Non-pigmented ciliary epithelial cell (primary cell): ENCODE measurements at regions not wholly inside any gene's neighbourhood (a gene's known extent, or its start where the extent isn't known, plus 50 kb on each side); places are given as distances from the start of the nearest gene placed in this dataset.
A peak's percentile ranks its signal among the peaks of the same experiment; 100 is the strongest.

Experiments
- DNase-seq: peaks from one replicate; pipeline ENCODE4 v3.0.0-alpha.2; 2010; ENCODE audit warnings: low read depth

DNA sequence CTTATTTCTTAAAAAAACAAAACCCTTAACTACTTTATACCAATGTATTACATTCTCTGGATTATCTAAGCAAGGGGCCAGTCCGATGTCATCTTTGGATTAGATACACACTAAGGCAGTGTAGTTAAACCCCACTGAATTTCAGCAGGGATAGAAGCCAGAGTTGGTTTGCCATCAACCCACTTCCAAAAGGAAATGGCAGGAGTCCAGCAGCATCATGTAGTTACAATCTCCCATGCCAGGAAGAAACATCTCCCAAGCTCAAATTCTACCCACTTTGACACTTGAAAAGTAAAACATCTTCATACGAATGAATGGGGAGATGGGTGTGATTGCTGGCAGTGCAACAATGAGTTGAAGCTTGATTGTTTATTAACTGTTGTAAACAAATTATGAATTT is 203.5 kb upstream of the PLXNC1 start:
- DNase-seq: no peak

GRCh38 chr12:93946542-93947150 is 201.7 kb upstream of the PLXNC1 start:
- no peak for DNase-seq

DNA sequence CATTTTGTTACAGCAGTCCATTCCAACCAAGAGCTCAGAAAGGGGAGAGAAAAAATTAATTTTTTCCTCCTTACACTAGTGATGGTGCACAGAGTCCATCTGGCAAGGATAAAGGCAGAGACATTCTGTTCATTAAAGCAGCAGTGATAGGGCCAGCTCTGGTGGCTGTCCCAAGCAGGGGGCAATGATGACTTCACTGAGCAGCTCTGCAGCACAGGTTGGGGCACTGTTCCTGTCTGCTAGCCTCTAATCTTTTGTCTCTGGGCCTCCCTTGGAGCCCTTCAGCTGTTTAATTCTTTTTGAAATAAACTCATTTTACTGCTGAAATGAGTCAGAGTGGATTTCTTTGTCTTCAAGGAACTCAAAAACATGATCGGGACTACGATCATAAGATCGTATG is 200.9 kb upstream of the PLXNC1 start:
- DNase-seq: no peak

- no peak for DNase-seq
Observed at GRCh38 chr12:93950311-93950710, 198.1 kb upstream of the PLXNC1 start.

DNA sequence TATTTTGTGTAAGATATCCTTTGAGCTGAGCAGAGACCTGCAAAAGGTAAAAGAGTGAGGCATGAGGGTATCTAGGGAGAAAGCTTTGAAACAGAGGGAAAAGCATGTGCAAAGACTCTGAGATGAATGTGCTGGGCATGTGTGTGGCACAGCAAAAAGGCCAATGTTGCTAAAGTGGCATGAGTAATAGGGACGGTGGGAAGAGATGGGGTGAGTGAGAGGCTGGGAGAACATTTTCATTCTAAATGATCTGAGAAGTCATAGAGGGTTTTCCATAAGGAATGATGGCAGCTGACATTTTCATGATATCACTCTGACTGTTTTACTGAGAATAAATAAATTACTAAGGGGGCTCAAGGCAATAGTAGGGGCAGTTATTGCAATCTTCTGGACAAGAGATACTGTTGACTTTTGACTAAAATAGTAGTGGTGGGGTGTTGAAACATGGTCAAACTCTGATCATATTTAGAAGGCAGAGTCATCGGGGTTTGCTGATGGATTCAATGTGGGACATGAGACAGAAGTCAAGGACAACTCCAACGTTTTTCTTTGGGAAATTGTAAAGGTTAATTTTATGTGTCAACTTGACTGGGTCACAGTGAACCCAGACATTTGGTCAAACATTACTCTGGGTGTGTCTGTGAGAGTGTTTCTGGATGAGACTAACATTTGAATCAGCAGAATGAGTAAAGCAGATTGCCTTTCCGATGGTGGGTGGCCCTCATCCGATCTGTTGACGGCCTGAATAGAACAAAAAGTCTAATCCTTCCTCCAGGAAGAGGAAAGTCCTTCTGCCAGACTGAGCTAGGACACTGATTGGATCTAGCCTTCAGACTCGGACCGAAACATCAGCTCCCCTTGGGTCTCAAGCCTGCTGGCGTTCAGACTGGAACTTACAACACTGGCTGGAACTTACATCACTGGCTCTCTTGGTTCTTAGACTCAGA is 193.9 kb upstream of the PLXNC1 start:
- no peak for DNase-seq

DNA sequence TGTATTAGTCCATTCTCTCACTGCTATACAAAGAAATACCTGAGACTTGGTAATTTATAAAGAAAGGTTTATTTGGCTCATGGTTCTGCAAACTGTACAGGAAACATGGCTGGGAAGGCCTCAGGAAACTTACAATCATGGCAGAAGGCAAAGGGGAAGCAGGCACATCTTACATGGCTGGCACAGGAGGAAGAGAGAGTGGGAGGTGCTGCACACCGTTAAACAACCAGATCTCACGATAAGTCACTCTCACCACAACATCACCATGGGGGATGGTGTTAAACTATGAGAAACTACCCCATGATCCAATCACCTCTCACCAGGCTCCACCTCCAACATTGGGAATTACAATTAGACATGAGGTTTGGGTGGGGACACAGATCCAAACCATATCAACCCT is 191.8 kb upstream of the PLXNC1 start:
- DNase-seq: no peak

DNA sequence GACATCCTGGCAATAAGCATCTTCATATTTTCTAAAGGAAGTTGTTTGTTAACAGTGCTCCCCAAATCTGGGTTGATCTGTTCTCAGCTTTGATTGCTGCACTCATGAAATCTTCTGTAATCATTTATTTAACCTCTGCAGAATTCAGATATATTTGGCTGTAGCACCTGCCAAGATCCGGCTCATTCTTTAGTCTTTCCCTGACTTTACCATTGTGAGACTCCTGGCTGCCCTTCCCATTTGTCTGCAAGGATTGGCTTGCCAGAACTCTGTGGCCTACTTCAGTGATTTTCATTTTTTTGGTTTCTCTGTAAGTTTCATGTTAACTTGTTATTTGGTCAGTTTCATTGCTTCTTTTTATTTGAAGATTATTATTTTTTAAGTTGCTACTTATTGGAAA is 191.2 kb upstream of the PLXNC1 start:
- no peak for DNase-seq

DNA sequence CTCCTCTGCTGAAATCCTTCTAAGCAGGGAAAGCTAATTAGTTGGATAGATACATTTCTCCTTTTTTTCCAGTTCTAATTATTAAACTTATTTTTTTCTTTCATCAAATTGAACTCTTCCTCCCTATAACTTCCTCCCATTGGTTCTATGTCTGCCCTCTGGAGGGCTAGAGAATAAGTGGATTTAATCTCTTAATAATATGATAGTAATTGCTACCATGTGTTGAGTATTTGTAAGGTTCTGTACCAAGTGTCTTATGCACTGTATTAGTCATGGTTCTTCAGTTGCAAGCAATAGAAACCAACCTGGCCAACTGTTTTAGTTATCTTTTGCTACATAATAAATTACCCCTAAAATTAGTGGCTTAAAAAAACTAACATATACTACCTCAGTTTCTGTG is 190.5 kb upstream of the PLXNC1 start:
- no peak for DNase-seq

DNA sequence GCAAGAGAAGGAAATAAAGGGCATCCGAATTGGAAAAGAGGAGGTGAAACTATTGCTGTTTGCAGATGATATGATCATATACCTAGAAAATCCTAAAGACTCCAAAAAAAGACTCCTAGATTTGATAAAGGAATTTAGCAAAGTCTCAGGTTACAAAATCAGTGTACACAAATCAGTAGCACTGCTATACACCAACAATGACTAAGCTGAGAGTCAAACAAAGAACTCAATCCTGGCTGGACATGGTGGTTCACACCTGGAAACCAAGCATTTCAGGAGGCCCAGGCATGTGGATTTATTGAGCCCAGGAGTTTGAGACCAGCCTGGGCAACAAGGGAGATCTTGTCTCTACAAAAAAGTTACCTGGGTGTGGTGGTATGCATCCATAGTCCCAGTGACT is 188.7 kb upstream of the PLXNC1 start:
- no peak for DNase-seq

- no peak for DNase-seq
Observed at GRCh38 chr12:93960521-93960920, 187.9 kb upstream of the PLXNC1 start.

DNA sequence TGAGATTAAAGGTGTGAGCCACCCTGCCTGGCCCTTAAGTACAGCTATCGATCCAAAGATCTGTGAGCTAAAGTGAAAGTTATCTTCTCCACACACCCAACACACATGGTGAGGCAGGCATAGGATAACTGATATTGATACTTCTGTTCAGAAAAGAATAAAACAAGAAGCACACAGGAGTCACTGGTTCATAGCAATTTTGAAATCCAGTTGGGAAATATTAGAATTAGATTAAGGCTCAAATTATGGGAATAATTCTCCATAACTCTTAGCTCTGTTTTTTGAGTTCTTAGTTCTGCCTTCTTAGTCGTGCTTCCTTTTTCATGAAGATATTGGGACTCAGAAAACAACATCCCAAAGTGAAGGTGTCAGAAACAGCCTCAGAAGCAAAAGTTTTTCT is 186.0 kb upstream of the PLXNC1 start:
- DNase-seq: no peak

- DNase-seq: no peak
Observed at GRCh38 chr12:93964936-93965335, 183.4 kb upstream of the PLXNC1 start.

GRCh38 chr12:93966516-93967133 is 181.8 kb upstream of the PLXNC1 start:
- no peak for DNase-seq

- no peak for DNase-seq
Observed at GRCh38 chr12:93967454-93967853, 180.9 kb upstream of the PLXNC1 start.

- DNase-seq: no peak
Observed at GRCh38 chr12:93968536-93969285, 179.7 kb upstream of the PLXNC1 start.

DNA sequence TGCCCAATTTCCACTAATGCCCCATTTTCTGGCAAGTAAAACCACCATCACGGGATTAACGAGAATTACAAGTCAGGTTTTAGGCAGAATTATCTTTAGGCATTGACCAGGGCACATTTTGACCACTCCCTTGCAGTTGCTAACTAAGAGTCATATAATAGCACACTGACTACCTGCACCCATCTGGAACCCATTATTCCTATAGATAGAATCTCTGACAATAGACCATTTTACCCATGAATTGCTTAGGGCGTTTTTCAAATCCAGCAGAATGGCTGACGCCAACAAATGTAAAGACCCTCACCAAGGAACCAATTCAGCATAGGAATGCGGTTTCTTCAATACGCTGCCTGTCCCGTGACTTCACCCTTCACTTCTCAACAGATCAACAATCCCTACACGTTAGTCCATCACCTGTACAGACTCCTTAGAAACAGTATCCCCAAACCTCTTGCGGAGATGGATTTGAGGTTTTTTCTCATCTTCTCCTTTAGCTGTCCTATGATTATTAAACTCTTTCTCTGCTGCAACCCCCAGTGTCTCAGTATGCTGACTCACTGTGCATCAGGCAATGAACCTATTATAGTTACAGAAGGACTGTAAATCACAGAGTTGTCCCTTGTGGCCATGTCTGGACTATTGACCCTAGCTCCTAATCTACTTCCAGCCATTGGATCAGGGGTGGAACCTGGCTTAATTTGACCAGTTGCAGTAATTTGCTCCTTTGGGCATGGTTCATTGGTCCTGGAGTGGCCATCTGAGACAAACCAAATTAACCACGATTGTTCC is 177.3 kb upstream of the PLXNC1 start:
- no peak for DNase-seq

DNA sequence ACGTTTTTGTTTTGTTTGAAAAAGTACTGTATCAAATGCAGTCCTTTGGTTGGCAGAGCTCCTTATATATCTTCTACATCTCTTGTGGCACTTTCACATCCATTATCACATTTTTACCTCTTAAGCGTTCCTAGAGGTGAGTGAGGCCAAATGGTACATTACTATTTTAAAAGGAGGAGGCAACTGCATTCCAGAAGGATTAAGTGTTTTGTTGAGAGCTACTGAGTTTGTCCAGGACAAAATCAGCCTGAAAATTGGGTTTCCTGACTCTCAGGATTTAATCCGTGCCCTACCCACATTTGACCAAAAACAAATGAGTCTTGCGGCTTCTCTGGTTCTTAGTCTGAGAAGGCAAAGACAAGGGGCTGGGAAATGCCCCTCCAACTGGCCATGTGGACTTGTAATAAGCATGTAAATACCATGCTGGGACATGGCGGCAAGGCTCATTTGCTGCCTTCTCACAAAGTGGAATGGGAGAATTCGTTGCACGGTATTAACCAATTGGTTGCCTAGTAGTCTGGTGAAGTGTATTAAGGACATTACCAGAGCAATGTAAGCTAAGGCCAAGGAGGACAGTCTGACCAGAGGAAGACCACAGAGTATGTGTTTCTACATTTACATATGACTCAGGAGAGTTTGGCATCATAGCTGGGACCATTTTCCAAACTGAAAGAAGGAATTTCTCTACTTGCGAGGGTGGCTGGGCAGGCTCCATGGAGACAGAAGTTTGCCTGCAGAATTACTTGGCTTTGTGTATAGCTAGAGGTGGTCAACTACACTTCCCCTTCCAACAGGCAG is 175.8 kb upstream of the PLXNC1 start:
- peak; percentile 46 for DNase-seq

GRCh38 chr12:93974252-93974651 is 174.1 kb upstream of the PLXNC1 start:
- no peak for DNase-seq

DNA sequence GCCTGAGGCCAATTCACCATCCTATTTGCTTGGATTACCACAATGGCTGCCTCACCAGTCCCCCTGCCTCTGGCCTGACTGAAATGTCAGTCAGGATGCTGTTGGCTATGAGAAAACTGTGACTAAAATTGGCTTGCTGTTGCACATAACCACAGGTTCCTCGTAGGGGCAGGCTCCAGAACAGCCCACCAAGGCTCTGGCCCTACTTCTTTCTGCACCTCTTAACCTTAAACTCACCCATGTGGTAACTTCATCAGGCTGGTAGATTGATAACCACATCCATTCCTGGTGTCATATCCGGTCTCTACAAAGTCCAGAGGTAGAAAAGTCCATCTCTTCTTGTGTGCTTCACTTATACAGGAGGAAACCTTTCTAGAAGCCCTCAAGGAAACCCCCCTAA is 172.4 kb upstream of the PLXNC1 start:
- DNase-seq: no peak

GRCh38 chr12:93977081-93977480 is 171.3 kb upstream of the PLXNC1 start:
- DNase-seq: no peak

DNA sequence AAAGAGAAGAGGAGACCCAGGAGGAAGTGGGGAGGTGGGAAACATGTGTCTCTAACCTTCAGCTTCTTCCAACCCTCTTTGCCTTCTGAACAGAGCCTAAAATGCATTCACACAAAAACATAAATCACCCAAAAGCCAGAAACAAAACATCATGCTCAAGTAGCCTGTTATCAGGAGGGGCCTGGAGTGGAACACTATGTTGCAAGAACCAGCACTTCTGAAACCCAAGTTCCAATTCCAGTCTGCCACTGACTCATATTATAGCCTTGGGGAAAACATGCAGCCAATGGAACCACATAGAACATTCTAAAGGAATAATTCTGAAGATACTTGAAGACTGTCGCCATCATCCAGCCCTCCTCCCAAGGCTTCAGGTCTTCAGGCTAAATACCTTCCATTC is 169.8 kb upstream of the PLXNC1 start:
- peak; percentile 53 for DNase-seq
